ENCODE measurements at regions not wholly inside any gene's neighbourhood (a gene's known extent, or its start where the extent isn't known, plus 50 kb on each side); places are given as distances from the start of the nearest gene placed in this dataset.

GRCh38 chr6:119521251-119521650, 171.7 kb upstream of the MAN1A1 start:
- no peak overlapping the region for H3K27ac ChIP-seq
- no peaks in the 10 kb centered on the region for H3K36me3 ChIP-seq
- no peaks in the 10 kb centered on the region for H3K9me3 ChIP-seq
- no peak for DNase-seq
- no peak for TF ChIP-seq CTCF (IDR thresholded peaks at IDR 0.05)
- H3K4me3 ChIP-seq = no peak overlapping the region
- no peaks in the 10 kb centered on the region for H3K27me3 ChIP-seq
- intact Hi-C loops (cut with DNase I; ENCODE audit: low total_unique reads) = no loop called here
- no peaks in the 10 kb centered on the region for H3K4me1 ChIP-seq

- TF ChIP-seq CTCF (IDR thresholded peaks at IDR 0.05) = no peak
- no peaks in the 10 kb centered on the region for H3K36me3 ChIP-seq
- intact Hi-C loops (cut with DNase I; ENCODE audit: low total_unique reads) = no loop called here
- H3K27ac ChIP-seq = no peak overlapping the region
- H3K4me3 ChIP-seq = no peak overlapping the region
- no peaks in the 10 kb centered on the region for H3K9me3 ChIP-seq
- H3K4me1 ChIP-seq = no peaks in the 10 kb centered on the region
- DNase-seq = no peak
- no peaks in the 10 kb centered on the region for H3K27me3 ChIP-seq
Observed at GRCh38 chr6:119517428-119517827, 167.9 kb upstream of the MAN1A1 start.

- no peaks in the 10 kb centered on the region for H3K9me3 ChIP-seq
- no peaks in the 10 kb centered on the region for H3K4me1 ChIP-seq
- H3K27me3 ChIP-seq = no peaks in the 10 kb centered on the region
- no peak overlapping the region for H3K4me3 ChIP-seq
- DNase-seq = no peak
- TF ChIP-seq CTCF (IDR thresholded peaks at IDR 0.05) = no peak
- no peak overlapping the region for H3K27ac ChIP-seq
- intact Hi-C loops (cut with DNase I; ENCODE audit: low total_unique reads) = no loop called here
- H3K36me3 ChIP-seq = no peaks in the 10 kb centered on the region
Observed at GRCh38 chr6:119514345-119514744, 164.8 kb upstream of the MAN1A1 start.

GRCh38 chr6:119511024-119511423, 161.5 kb upstream of the MAN1A1 start:
- H3K27ac ChIP-seq = no peak overlapping the region
- H3K27me3 ChIP-seq = no peaks in the 10 kb centered on the region
- no peak overlapping the region for H3K4me3 ChIP-seq
- no peaks in the 10 kb centered on the region for H3K36me3 ChIP-seq
- no peaks in the 10 kb centered on the region for H3K4me1 ChIP-seq
- DNase-seq = no peak
- H3K9me3 ChIP-seq = no peaks in the 10 kb centered on the region
- intact Hi-C loops (cut with DNase I; ENCODE audit: low total_unique reads) = no loop called here
- no peak for TF ChIP-seq CTCF (IDR thresholded peaks at IDR 0.05)

- TF ChIP-seq CTCF (IDR thresholded peaks at IDR 0.05) = no peak
- no peak for DNase-seq
- intact Hi-C loops (cut with DNase I; ENCODE audit: low total_unique reads) = no loop called here
Observed at GRCh38 chr6:119510246-119510645, 160.7 kb upstream of the MAN1A1 start.

GRCh38 chr6:119506631-119507174, 157.1 kb upstream of the MAN1A1 start:
- H3K27me3 ChIP-seq = no peaks in the 10 kb centered on the region
- no peaks in the 10 kb centered on the region for H3K4me1 ChIP-seq
- H3K9me3 ChIP-seq = no peaks in the 10 kb centered on the region
- DNase-seq = no peak
- no peak overlapping the region for H3K27ac ChIP-seq
- intact Hi-C loops (cut with DNase I; ENCODE audit: low total_unique reads) = no loop called here
- no peak overlapping the region for H3K4me3 ChIP-seq
- TF ChIP-seq CTCF (IDR thresholded peaks at IDR 0.05) = no peak
- no peaks in the 10 kb centered on the region for H3K36me3 ChIP-seq

More at GRCh38 chr6:119510246-119510645, 160.7 kb upstream of the MAN1A1 start:
- H3K27ac ChIP-seq = no peak overlapping the region
- H3K4me3 ChIP-seq = no peak overlapping the region
- no peaks in the 10 kb centered on the region for H3K36me3 ChIP-seq
- H3K27me3 ChIP-seq = no peaks in the 10 kb centered on the region
- no peaks in the 10 kb centered on the region for H3K4me1 ChIP-seq
- H3K9me3 ChIP-seq = no peaks in the 10 kb centered on the region

Data from tibial artery (tissue), 4 donors.